Esophagus squamous epithelium (tissue), 5 donors: ENCODE measurements at regions not wholly inside any gene's neighbourhood (a gene's known extent, or its start where the extent isn't known, plus 50 kb on each side); places are given as distances from the start of the nearest gene placed in this dataset.

Experiments
- DNase-seq: peaks from one replicate; lab custom pipeline; 2025; lab: John Stamatoyannopoulos, UW
- H3K27ac ChIP-seq, 4 donors: fragments of 200-600 bp; sonication (generic); one replicate each; pipeline ENCODE4 v1.5.1; 2016 to 2019; ENCODE audit warnings: mild to moderate bottlenecking in 1 of 4
- H3K27me3 ChIP-seq, 4 donors: fragments of 200-600 bp; sonication (generic); 1 replicate in 3 of 4; 2 replicates in 1 of 4; pipeline versions ENCODE4 v1.5.1 to v1.6.0; 2017 to 2021; ENCODE audit warnings: antibody characterized with exemption in 1 of 4
- H3K36me3 ChIP-seq, 3 donors: fragments of 200-600 bp; sonication (generic); one replicate each; pipeline ENCODE4 v1.5.1; 2016 to 2019
- H3K4me1 ChIP-seq, 3 donors: fragments of 200-600 bp; sonication (generic); one replicate each; pipeline ENCODE4 v1.5.1; 2017 to 2019
- H3K4me3 ChIP-seq, 4 donors: fragments of 200-600 bp; sonication (generic); 1 replicate in 3 of 4; 2 replicates in 1 of 4; pipeline ENCODE4 v1.5.1; 2016 to 2019; ENCODE audit warnings: mild to moderate bottlenecking in 2 of 4, moderate library complexity in 1 of 4
- H3K9me3 ChIP-seq, 3 donors: fragments of 200-600 bp; sonication (generic); one replicate each; pipeline ENCODE4 v1.5.1; 2016 to 2019
- CTCF ChIP-seq, 6 experiments: fragments of 450-650 bp in 4 of 6; fragments of 200-600 bp in 2 of 6; sonication (generic) in 2 of 6; IDR thresholded peaks; one replicate each; pipeline ENCODE4 v1.5.1; 2016 to 2019; ENCODE audit warnings: antibody characterized with exemption in 6 of 6, mild to moderate bottlenecking in 4 of 6, moderate library complexity in 4 of 6
- POLR2A ChIP-seq, 4 donors: fragments of 450-650 bp; IDR thresholded peaks; one replicate each; pipeline ENCODE4 v1.6.1; 2017; ENCODE audit warnings: antibody characterized with exemption in 4 of 4, mild to moderate bottlenecking in 4 of 4, moderate library complexity in 3 of 4
- WGBS, 2 donors: methylation state at CpG; one replicate each; pipeline ENCODE4 v1.1.5; 2018; 5-methylcytosine and 5-hydroxymethylcytosine counted together
- intact Hi-C: fragments of 100-400 bp; cut with DNase I; formaldehyde crosslinking; loops from one replicate; pipeline ENCODE4 v1.15.0; 2022
- donor health status: DM: yes; HTN: yes; CAD: no.

- Histone ChIP-seq H3K27me3 (no peaks in the 10 kb centered on the region), H3K9me3 (no peaks in the 10 kb centered on the region), H3K36me3 (no peaks in the 10 kb centered on the region), H3K27ac (no peak overlapping the region), H3K4me3 (no peak overlapping the region), H3K4me1 (no peaks in the 10 kb centered on the region)
- TF ChIP-seq CTCF (IDR thresholded peaks at IDR 0.05) (no peak), POLR2A (IDR thresholded peaks at IDR 0.05) (no peak)
- intact Hi-C loops, result no loop called here
- no peak for DNase-seq
- 92 to 95% methylated on average over 1 of the region's 1 CpG for WGBS, 2 donors
Measured at GRCh38 chr10:83262434-83262833, 876.9 kb upstream of the GHITM start.

- H3K27ac ChIP-seq, result no peak overlapping the region
- H3K36me3 ChIP-seq, result no peaks in the 10 kb centered on the region
- no peaks in the 10 kb centered on the region for H3K4me1 ChIP-seq
- TF ChIP-seq CTCF (IDR thresholded peaks at IDR 0.05) (no peak), POLR2A (IDR thresholded peaks at IDR 0.05) (no peak)
- H3K4me3 ChIP-seq, result no peak overlapping the region
- H3K27me3 ChIP-seq, result no peaks in the 10 kb centered on the region
- WGBS, 2 donors, result 62 to 65% methylated on average over 2 to 3 of the region's 3 CpGs
- H3K9me3 ChIP-seq, result no peaks in the 10 kb centered on the region
- DNase-seq, result no peak
- intact Hi-C loops, result no loop called here
Measured at GRCh38 chr10:83272666-83273434, 866.5 kb upstream of the GHITM start.

- Histone ChIP-seq H3K9me3 (no peaks in the 10 kb centered on the region), H3K36me3 (no peaks in the 10 kb centered on the region), H3K4me1 (no peaks in the 10 kb centered on the region), H3K4me3 (no peak overlapping the region), H3K27ac (no peak overlapping the region), H3K27me3 (no peaks in the 10 kb centered on the region)
- intact Hi-C loops, result no loop called here
- TF ChIP-seq POLR2A (IDR thresholded peaks at IDR 0.05), result no peak
- 15 to 55% methylated on average over 1 of the region's 1 CpG for whole genome bisulfite sequencing, 2 donors
- no peak for DNase-seq
Measured at GRCh38 chr10:83274088-83274487, 865.2 kb upstream of the GHITM start.

- H3K4me3 ChIP-seq, result no peak overlapping the region
- intact Hi-C loops, result no loop called here
- H3K4me1 ChIP-seq, result no peaks in the 10 kb centered on the region
- DNase-seq, result no peak
- H3K36me3 ChIP-seq, result no peaks in the 10 kb centered on the region
- H3K27me3 ChIP-seq, result no peaks in the 10 kb centered on the region
- H3K9me3 ChIP-seq, result no peaks in the 10 kb centered on the region
- TF ChIP-seq POLR2A (IDR thresholded peaks at IDR 0.05) (no peak), CTCF (IDR thresholded peaks at IDR 0.05) (no peak)
- WGBS, 2 donors, result 32 to 42% methylated on average over 2 of the region's 2 CpGs
- H3K27ac ChIP-seq, result peak overlapping the region in 1 of 4 donors; percentile 16
Measured at GRCh38 chr10:83276971-83277370, 862.3 kb upstream of the GHITM start.

GRCh38 chr10:83283151-83283550, 856.2 kb upstream of the GHITM start:
- Histone ChIP-seq H3K27me3 (no peaks in the 10 kb centered on the region), H3K4me1 (no peaks in the 10 kb centered on the region), H3K27ac (no peak overlapping the region), H3K4me3 (no peak overlapping the region), H3K36me3 (no peaks in the 10 kb centered on the region), H3K9me3 (no peaks in the 10 kb centered on the region)
- intact Hi-C loops, result no loop called here
- TF ChIP-seq POLR2A (IDR thresholded peaks at IDR 0.05) (no peak), CTCF (IDR thresholded peaks at IDR 0.05) (no peak)
- no peak for DNase-seq
